ENCODE measurements at regions not wholly inside any gene's neighbourhood (a gene's known extent, or its start where the extent isn't known, plus 50 kb on each side); places are given as distances from the start of the nearest gene placed in this dataset.

DNA sequence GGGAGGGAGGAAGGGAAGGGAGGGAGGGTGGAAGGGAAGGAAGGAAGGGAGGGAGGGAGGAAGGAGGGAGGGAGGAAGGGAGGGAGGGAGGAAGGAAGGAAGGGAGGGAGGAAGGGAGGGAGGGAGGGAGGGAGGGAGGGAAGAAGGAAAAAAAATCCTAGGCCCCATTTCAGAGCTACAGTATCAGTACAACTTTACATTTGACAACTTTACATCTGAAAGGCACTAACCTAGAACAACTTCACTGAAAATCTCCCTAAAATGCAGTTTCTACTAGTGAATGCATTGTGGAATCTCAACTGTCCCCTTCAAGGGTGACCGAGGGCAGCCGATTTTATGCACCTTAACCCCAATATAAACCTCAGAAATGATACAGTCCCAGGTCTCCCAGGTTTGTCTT is 259.8 kb upstream of the GALNT17 start (continued):
- TF ChIP-seq BRCA1 (IDR thresholded peaks at IDR 0.05; ENCODE audit: low read depth, low read length), result no peak
- TF ChIP-seq RNF2 (IDR thresholded peaks at IDR 0.05; ENCODE audit: borderline replicate concordance, low read depth, low read length, missing control alignments, poor library complexity, severe bottlenecking), result no peak
- no peak for TF ChIP-seq EP300 (IDR thresholded peaks at IDR 0.05; ENCODE audit: borderline replicate concordance in 1 of 2, low read depth in 2 of 2, low read length in 2 of 2)
- no peak for TF ChIP-seq SIN3A (conservative IDR thresholded peaks at IDR 0.05 in 1 of 2, IDR thresholded peaks at IDR 0.05 in 1 of 2; ENCODE audit: low read depth in 1 of 2, low read length in 2 of 2)
- TF ChIP-seq CREB1 (IDR thresholded peaks at IDR 0.05), result no peak

Measured in H1 (cell line).